CD14-positive monocyte (primary cell): ENCODE measurements at regions not wholly inside any gene's neighbourhood (a gene's known extent, or its start where the extent isn't known, plus 50 kb on each side); places are given as distances from the start of the nearest gene placed in this dataset.
"Not testable (repeated sequence)": the region's sequence is repeated elsewhere in the genome, so short reads cannot be mapped to it uniquely, and the experiment has no call there.

Experiments used
- DNase-seq, 3 donors: peaks; one replicate each; pipeline ENCODE4 v3.0.0-alpha.2; 2011 to 2022
- H2AFZ ChIP-seq: 2 replicates; pipeline ENCODE4 v1.6.0; 2012; ENCODE audit warnings: mild to moderate bottlenecking, low read depth, low read length, inconsistent platforms; ENCODE audit not compliant: insufficient read depth, poor library complexity, severe bottlenecking
- H3K27ac ChIP-seq, 2 donors: 1 replicate in 1 of 2; 2 replicates in 1 of 2; pipeline ENCODE4 v1.5.1; 2012 to 2013; ENCODE audit warnings: low read length in 2 of 2, control low read depth in 1 of 2, inconsistent platforms in 1 of 2, low read depth in 1 of 2, mild to moderate bottlenecking in 1 of 2
- H3K27me3 ChIP-seq, 2 donors: one replicate each; pipeline versions ENCODE4 v1.6.0 to v1.6.1; 2011 to 2013; ENCODE audit warnings: low read length in 2 of 2; ENCODE audit not compliant: control insufficient read depth in 2 of 2, insufficient read depth in 2 of 2
- H3K36me3 ChIP-seq, 2 donors: replicated peaks in 1 of 2; 1 replicate in 1 of 2; 2 replicates in 1 of 2; pipeline versions ENCODE4 v1.5.1 to v1.6.1; 2012 to 2013; ENCODE audit warnings: low read length in 2 of 2, control low read depth in 1 of 2, inconsistent platforms in 1 of 2, mild to moderate bottlenecking in 1 of 2; ENCODE audit not compliant: insufficient read depth in 2 of 2, control insufficient read depth in 1 of 2
- H3K4me1 ChIP-seq, 2 donors: 1 replicate in 1 of 2; 2 replicates in 1 of 2; pipeline versions ENCODE4 v1.5.1 to v1.6.1; 2012 to 2013; ENCODE audit warnings: low read length in 2 of 2, control low read depth in 1 of 2, inconsistent platforms in 1 of 2, mild to moderate bottlenecking in 1 of 2, moderate library complexity in 1 of 2; ENCODE audit not compliant: insufficient read depth in 2 of 2, control insufficient read depth in 1 of 2
- H3K4me2 ChIP-seq: replicated peaks from 2 replicates; pipeline ENCODE3; 2012; ENCODE audit warnings: low read length, moderate library complexity, mild to moderate bottlenecking; ENCODE audit not compliant: poor library complexity, severe bottlenecking; ENCODE audit errors: extremely low read depth
- H3K4me3 ChIP-seq, 3 experiments: fragments of 200-600 bp in 1 of 3; sonication (generic) in 1 of 3; replicated peaks in 1 of 3; 1 replicate in 2 of 3; 2 replicates in 1 of 3; pipeline ENCODE4 v1.5.1; 2011 to 2013; ENCODE audit warnings: low read length in 3 of 3, mild to moderate bottlenecking in 3 of 3, control low read depth in 2 of 3, low read depth in 2 of 3, inconsistent platforms in 1 of 3, moderate library complexity in 1 of 3
- H3K79me2 ChIP-seq: 2 replicates; pipeline ENCODE4 v1.6.0; 2012; ENCODE audit warnings: mild to moderate bottlenecking, control low read depth, inconsistent platforms, low read length, moderate library complexity; ENCODE audit not compliant: insufficient read depth
- H3K9ac ChIP-seq: 2 replicates; pipeline ENCODE4 v1.6.0; 2017; ENCODE audit warnings: low read length, mild to moderate bottlenecking; ENCODE audit not compliant: insufficient read depth, poor library complexity, severe bottlenecking
- H3K9me3 ChIP-seq, 2 donors: replicated peaks in 1 of 2; 1 replicate in 1 of 2; 2 replicates in 1 of 2; pipeline versions ENCODE4 v1.5.1 to v1.6.1; 2012 to 2013; ENCODE audit warnings: low read length in 2 of 2, control low read depth in 1 of 2; ENCODE audit not compliant: control insufficient read depth in 1 of 2, insufficient read depth in 1 of 2
- H4K20me1 ChIP-seq: 2 replicates; pipeline ENCODE4 v1.6.0; 2012; ENCODE audit warnings: mild to moderate bottlenecking, low read length, control low read depth, moderate library complexity; ENCODE audit not compliant: insufficient read depth
- H3K27ac Mint-ChIP-seq, 7 donors: one replicate each; pipeline ENCODE4 v1.8.0; 2020; ENCODE audit warnings: mild to moderate bottlenecking in 7 of 7, mixed read lengths in 7 of 7, moderate library complexity in 6 of 7, inconsistent platforms in 2 of 7
- H3K27me3 Mint-ChIP-seq, 3 donors: one replicate each; pipeline ENCODE4 v1.8.0; 2021 to 2022; ENCODE audit warnings: low read depth in 3 of 3, mild to moderate bottlenecking in 3 of 3, mixed read lengths in 3 of 3, moderate library complexity in 3 of 3, inconsistent platforms in 1 of 3
- H3K36me3 Mint-ChIP-seq, 2 donors: one replicate each; pipeline ENCODE4 v1.8.0; 2020; ENCODE audit warnings: mixed read lengths in 2 of 2, inconsistent platforms in 1 of 2, mild to moderate bottlenecking in 1 of 2
- H3K4me1 Mint-ChIP-seq: one replicate; pipeline ENCODE4 v1.8.0; 2020; ENCODE audit warnings: mild to moderate bottlenecking, mixed read lengths
- H3K4me3 Mint-ChIP-seq, 2 donors: one replicate each; pipeline ENCODE4 v1.8.0; 2020; ENCODE audit warnings: mild to moderate bottlenecking in 2 of 2, mixed read lengths in 2 of 2, moderate library complexity in 1 of 2
- H3K9me3 Mint-ChIP-seq, 7 donors: one replicate each; pipeline ENCODE4 v1.8.0; 2020 to 2022; ENCODE audit warnings: mixed read lengths in 7 of 7, mild to moderate bottlenecking in 6 of 7, moderate library complexity in 6 of 7, inconsistent platforms in 2 of 7
- WGBS: methylation state at CpG from one replicate; pipeline ENCODE4 v1.1.5; 2013; ENCODE audit warnings: missing lambda C conversion rate; ENCODE audit not compliant: insufficient coverage; 5-methylcytosine and 5-hydroxymethylcytosine counted together
- intact Hi-C, 2 donors: fragments of 100-400 bp; cut with micrococcal nuclease; formaldehyde crosslinking; loops; one replicate each; pipeline versions ENCODE4 v1.15.0 to v1.15.1; 2023
- TF ChIP-seq, protein P1 (sequence below): fragments of 200-600 bp; IDR thresholded peaks from one replicate; pipeline ENCODE4 v1.8.0; 2022; ENCODE audit warnings: antibody characterized with exemption, mild to moderate bottlenecking

DNA sequence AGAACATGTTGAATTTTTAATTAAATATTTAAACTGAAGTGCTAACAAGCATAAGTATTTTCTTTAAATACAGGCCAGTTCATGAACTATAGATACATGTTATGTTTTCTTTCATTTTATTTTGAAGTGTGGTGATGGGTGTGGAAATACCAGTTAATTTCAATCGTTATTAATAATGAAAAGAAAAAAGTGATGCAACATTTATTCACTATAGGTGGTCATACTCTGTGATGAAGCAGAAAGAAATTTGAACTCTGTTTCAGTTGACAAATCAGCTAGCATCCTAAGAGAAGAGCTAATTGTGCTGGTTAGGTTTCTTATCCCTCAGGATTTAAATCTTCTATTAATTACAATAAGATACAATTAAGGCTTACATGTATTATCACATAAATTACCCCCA is 795.1 kb upstream of the DDX18 start:
- no peak overlapping the region for H3K27ac ChIP-seq
- no peaks in the 10 kb centered on the region for H3K36me3 Mint-ChIP-seq
- no peaks in the 10 kb centered on the region for H3K27me3 ChIP-seq
- no peak overlapping the region for H2AFZ ChIP-seq
- intact Hi-C loops = no loop called here
- DNase-seq = no peak
- H3K4me1 ChIP-seq = no peaks in the 10 kb centered on the region
- H3K9me3 Mint-ChIP-seq = peaks cover 0 to 3% (median 0%) of the 10 kb centered on the region in 7 donors
- H3K27ac Mint-ChIP-seq = no peak overlapping the region
- TF ChIP-seq, protein P1, sequence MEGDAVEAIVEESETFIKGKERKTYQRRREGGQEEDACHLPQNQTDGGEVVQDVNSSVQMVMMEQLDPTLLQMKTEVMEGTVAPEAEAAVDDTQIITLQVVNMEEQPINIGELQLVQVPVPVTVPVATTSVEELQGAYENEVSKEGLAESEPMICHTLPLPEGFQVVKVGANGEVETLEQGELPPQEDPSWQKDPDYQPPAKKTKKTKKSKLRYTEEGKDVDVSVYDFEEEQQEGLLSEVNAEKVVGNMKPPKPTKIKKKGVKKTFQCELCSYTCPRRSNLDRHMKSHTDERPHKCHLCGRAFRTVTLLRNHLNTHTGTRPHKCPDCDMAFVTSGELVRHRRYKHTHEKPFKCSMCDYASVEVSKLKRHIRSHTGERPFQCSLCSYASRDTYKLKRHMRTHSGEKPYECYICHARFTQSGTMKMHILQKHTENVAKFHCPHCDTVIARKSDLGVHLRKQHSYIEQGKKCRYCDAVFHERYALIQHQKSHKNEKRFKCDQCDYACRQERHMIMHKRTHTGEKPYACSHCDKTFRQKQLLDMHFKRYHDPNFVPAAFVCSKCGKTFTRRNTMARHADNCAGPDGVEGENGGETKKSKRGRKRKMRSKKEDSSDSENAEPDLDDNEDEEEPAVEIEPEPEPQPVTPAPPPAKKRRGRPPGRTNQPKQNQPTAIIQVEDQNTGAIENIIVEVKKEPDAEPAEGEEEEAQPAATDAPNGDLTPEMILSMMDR = no peak
- no peak overlapping the region for H3K4me3 Mint-ChIP-seq
- no peaks in the 10 kb centered on the region for H3K79me2 ChIP-seq
- WGBS = no CpG with 5 or more reads among the region's 1 CpG
- no peak overlapping the region for H3K4me3 ChIP-seq
- H3K4me2 ChIP-seq = no peak overlapping the region
- no peaks in the 10 kb centered on the region for H3K27me3 Mint-ChIP-seq
- no peaks in the 10 kb centered on the region for H3K36me3 ChIP-seq
- no peaks in the 10 kb centered on the region for H3K9me3 ChIP-seq
- H3K9ac ChIP-seq = no peak overlapping the region
- no peaks in the 10 kb centered on the region for H3K4me1 Mint-ChIP-seq
- no peaks in the 10 kb centered on the region for H4K20me1 ChIP-seq

DNA sequence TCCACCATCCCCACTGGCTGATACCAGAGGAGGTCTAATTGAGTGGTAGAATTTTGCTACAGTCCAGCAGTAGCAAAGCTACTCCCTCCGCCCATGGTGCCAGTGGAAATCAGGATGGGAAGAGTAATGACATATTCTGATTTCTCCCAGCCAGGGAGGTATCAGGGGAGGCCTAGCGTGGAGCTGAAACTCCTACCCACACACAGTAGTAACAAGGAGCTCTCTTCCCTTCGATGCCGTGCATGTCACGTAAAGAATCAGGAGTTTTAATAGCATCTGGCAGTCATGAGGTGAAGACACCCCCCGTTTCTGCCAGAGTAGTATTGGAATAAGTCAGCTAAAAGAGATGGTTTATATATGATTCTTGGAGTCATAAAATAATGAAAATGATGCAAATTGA is 786.8 kb upstream of the DDX18 start:
- Mint-ChIP-seq H3K27me3 (no peaks in the 10 kb centered on the region), H3K9me3 (peaks cover 9 to 27% (median 14%) of the 10 kb centered on the region in 7 donors), H3K4me3 (no peak overlapping the region), H3K36me3 (no peaks in the 10 kb centered on the region), H3K27ac (no peak overlapping the region), H3K4me1 (no peaks in the 10 kb centered on the region)
- H3K4me1 ChIP-seq = no peaks in the 10 kb centered on the region
- no peaks in the 10 kb centered on the region for H3K79me2 ChIP-seq
- no peaks in the 10 kb centered on the region for H3K36me3 ChIP-seq
- intact Hi-C loops = no loop called here
- no peak for DNase-seq
- WGBS = no CpG with 5 or more reads among the region's 6 CpGs
- H3K27ac ChIP-seq = no peak overlapping the region
- H3K9me3 ChIP-seq = peaks cover 23 to 34% of the 10 kb centered on the region in 2 donors
- no peak overlapping the region for H3K9ac ChIP-seq
- TF ChIP-seq, protein P1 = no peak
- no peaks in the 10 kb centered on the region for H3K27me3 ChIP-seq
- no peak overlapping the region for H3K4me2 ChIP-seq
- no peak overlapping the region for H3K4me3 ChIP-seq
- H2AFZ ChIP-seq = no peak overlapping the region
- no peaks in the 10 kb centered on the region for H4K20me1 ChIP-seq

- H3K4me2 ChIP-seq, H3K79me2 ChIP-seq, H3K27me3 ChIP-seq, H3K4me3 Mint-ChIP-seq, H3K27ac ChIP-seq, H3K27me3 Mint-ChIP-seq, intact Hi-C loops, H4K20me1 ChIP-seq, H3K27ac Mint-ChIP-seq, H3K4me3 ChIP-seq, H2AFZ ChIP-seq, H3K4me1 Mint-ChIP-seq, H3K4me1 ChIP-seq, H3K9ac ChIP-seq, H3K36me3 Mint-ChIP-seq, DNase-seq, H3K36me3 ChIP-seq: not testable (repeated sequence)
- peaks cover 9 to 28% (median 16%) of the 10 kb centered on the region in 7 donors for H3K9me3 Mint-ChIP-seq
- no CpG with 5 or more reads among the region's 18 CpGs for WGBS
- H3K9me3 ChIP-seq = peaks cover 27 to 42% of the 10 kb centered on the region in 2 donors
Observed at GRCh38 chr2:117028708-117029107, 785.8 kb upstream of the DDX18 start.
